Stimulated activated naive CD4-positive, alpha-beta T cell (primary cell): ENCODE measurements at regions not wholly inside any gene's neighbourhood (a gene's known extent, or its start where the extent isn't known, plus 50 kb on each side); places are given as distances from the start of the nearest gene placed in this dataset.
"Not testable (repeated sequence)": the region's sequence is repeated elsewhere in the genome, so short reads cannot be mapped to it uniquely, and the experiment has no call there.

Experiments
- DNase-seq, 6 experiments: peaks; one replicate each; lab custom pipeline; 2025; lab: John Stamatoyannopoulos, UW

- DNase-seq = not testable (repeated sequence)
Measured at GRCh38 chr5:34189246-34189645, 146.2 kb upstream of the C1QTNF3 start.

GRCh38 chr5:34189752-34190411 lies 146.9 kb upstream of the C1QTNF3 start:
- not testable (repeated sequence) for DNase-seq

- not testable (repeated sequence) for DNase-seq
Measured at GRCh38 chr5:34190466-34190865, 147.5 kb upstream of the C1QTNF3 start.

- DNase-seq = not testable (repeated sequence)
Measured at GRCh38 chr5:34191279-34191744, 148.3 kb upstream of the C1QTNF3 start.

- DNase-seq = not testable (repeated sequence)
Measured at GRCh38 chr5:34192064-34192922, 149.3 kb upstream of the C1QTNF3 start.

- DNase-seq = not testable (repeated sequence)
Measured at GRCh38 chr5:34192923-34193262, 149.9 kb upstream of the C1QTNF3 start.

- DNase-seq = not testable (repeated sequence)
Measured at GRCh38 chr5:34193297-34193696, 150.3 kb upstream of the C1QTNF3 start.

GRCh38 chr5:34193804-34194203 lies 150.8 kb upstream of the C1QTNF3 start:
- DNase-seq = not testable (repeated sequence)

- not testable (repeated sequence) for DNase-seq
Measured at GRCh38 chr5:34196091-34196490, 153.1 kb upstream of the C1QTNF3 start.

- not testable (repeated sequence) for DNase-seq
Measured at GRCh38 chr5:34205347-34205746, 162.3 kb upstream of the C1QTNF3 start.

GRCh38 chr5:34217386-34217785 lies 174.4 kb upstream of the C1QTNF3 start:
- not testable (repeated sequence) for DNase-seq

GRCh38 chr5:34221329-34222073 lies 178.5 kb upstream of the C1QTNF3 start:
- DNase-seq = not testable (repeated sequence)

- not testable (repeated sequence) for DNase-seq
Measured at GRCh38 chr5:34223158-34223557, 180.1 kb upstream of the C1QTNF3 start.

GRCh38 chr5:34230402-34230801 lies 187.4 kb upstream of the C1QTNF3 start:
- DNase-seq = not testable (repeated sequence)

- not testable (repeated sequence) for DNase-seq
Measured at GRCh38 chr5:34243802-34244201, 200.8 kb upstream of the C1QTNF3 start.

GRCh38 chr5:34244281-34245031 lies 201.4 kb upstream of the C1QTNF3 start:
- not testable (repeated sequence) for DNase-seq

GRCh38 chr5:34245032-34245394 lies 202.0 kb upstream of the C1QTNF3 start:
- not testable (repeated sequence) for DNase-seq

- peak in 1 of 6 experiments; percentile 13 for DNase-seq
Measured at GRCh38 chr5:34245813-34246212, 202.8 kb upstream of the C1QTNF3 start.

GRCh38 chr5:34258598-34258997 lies 215.6 kb upstream of the C1QTNF3 start:
- not testable (repeated sequence) for DNase-seq

- DNase-seq = not testable (repeated sequence)
Measured at GRCh38 chr5:34261020-34261419, 218.0 kb upstream of the C1QTNF3 start.

- not testable (repeated sequence) for DNase-seq
Measured at GRCh38 chr5:34266151-34266550, 223.1 kb upstream of the C1QTNF3 start.
